ENCODE measurements at regions not wholly inside any gene's neighbourhood (a gene's known extent, or its start where the extent isn't known, plus 50 kb on each side); places are given as distances from the start of the nearest gene placed in this dataset.

DNA sequence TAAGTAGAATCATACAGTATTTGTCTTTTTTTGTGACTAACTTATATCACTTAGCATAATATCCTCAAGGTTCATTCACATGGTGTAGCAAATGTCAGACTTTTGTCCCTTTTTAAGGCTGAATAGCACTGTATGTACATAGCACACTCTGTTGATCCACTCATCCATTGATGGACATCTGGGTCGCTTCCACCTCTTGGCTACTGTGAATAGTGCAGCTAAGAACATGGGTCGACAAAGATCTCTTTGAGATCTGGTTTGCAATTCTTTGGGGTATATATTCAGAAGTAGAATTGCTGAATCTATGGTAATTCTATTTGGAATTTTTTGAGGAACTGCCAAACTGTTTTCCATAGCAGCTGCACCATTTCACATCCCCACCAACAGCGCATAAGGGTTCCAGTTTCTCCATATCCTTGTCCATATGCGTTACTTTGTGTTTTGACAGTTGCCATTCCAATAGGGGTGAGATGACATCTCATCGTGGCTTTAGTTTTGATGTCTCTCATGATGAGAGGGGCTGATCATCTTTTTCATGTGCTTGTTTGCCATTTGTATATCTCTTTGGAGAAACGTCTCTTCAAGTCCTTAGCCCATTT lies 73.9 kb downstream of the GLRX5 start:
- TF ChIP-seq, protein P1, sequence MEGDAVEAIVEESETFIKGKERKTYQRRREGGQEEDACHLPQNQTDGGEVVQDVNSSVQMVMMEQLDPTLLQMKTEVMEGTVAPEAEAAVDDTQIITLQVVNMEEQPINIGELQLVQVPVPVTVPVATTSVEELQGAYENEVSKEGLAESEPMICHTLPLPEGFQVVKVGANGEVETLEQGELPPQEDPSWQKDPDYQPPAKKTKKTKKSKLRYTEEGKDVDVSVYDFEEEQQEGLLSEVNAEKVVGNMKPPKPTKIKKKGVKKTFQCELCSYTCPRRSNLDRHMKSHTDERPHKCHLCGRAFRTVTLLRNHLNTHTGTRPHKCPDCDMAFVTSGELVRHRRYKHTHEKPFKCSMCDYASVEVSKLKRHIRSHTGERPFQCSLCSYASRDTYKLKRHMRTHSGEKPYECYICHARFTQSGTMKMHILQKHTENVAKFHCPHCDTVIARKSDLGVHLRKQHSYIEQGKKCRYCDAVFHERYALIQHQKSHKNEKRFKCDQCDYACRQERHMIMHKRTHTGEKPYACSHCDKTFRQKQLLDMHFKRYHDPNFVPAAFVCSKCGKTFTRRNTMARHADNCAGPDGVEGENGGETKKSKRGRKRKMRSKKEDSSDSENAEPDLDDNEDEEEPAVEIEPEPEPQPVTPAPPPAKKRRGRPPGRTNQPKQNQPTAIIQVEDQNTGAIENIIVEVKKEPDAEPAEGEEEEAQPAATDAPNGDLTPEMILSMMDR (IDR thresholded peaks at IDR 0.05): no peak
- TF ChIP-seq POLR2A (IDR thresholded peaks at IDR 0.05): no peak

All from Peyer's patch (tissue), 4 donors.